Left ventricle myocardium inferior (tissue), 1 donor: ENCODE measurements at regions not wholly inside any gene's neighbourhood (a gene's known extent, or its start where the extent isn't known, plus 50 kb on each side); places are given as distances from the start of the nearest gene placed in this dataset.

Experiments used
- DNase-seq: peaks from one replicate; pipeline ENCODE4 v3.0.0-alpha.2; 2020
- H3K27ac ChIP-seq: fragments of 200-600 bp; replicated peaks from 2 replicates; pipeline ENCODE4 v1.8.0; 2021
- H3K27me3 ChIP-seq: fragments of 200-600 bp; 2 replicates; pipeline ENCODE4 v1.8.0; 2021; ENCODE audit warnings: low read depth
- H3K36me3 ChIP-seq: fragments of 200-600 bp; 2 replicates; pipeline ENCODE4 v1.8.0; 2021
- H3K4me1 ChIP-seq: fragments of 200-600 bp; 2 replicates; pipeline ENCODE4 v1.8.0; 2021
- H3K4me3 ChIP-seq: fragments of 200-600 bp; 2 replicates; pipeline ENCODE4 v1.8.0; 2021; ENCODE audit warnings: mild to moderate bottlenecking, moderate library complexity
- H3K9me3 ChIP-seq: fragments of 200-600 bp; replicated peaks from 2 replicates; pipeline ENCODE4 v1.8.0; 2021
- intact Hi-C: fragments of 100-400 bp; cut with micrococcal nuclease; formaldehyde crosslinking; loops from one replicate; pipeline ENCODE4 v1.11.0; 2022
- TF ChIP-seq, protein P1 (sequence below): fragments of 200-600 bp; IDR thresholded peaks from 2 replicates; pipeline ENCODE4 v1.8.0; 2021; ENCODE audit warnings: antibody characterized with exemption, mild to moderate bottlenecking, borderline replicate concordance
- donor health status: DM: no; HTN: yes; CAD: no; lungs with severe emphysema.

DNA sequence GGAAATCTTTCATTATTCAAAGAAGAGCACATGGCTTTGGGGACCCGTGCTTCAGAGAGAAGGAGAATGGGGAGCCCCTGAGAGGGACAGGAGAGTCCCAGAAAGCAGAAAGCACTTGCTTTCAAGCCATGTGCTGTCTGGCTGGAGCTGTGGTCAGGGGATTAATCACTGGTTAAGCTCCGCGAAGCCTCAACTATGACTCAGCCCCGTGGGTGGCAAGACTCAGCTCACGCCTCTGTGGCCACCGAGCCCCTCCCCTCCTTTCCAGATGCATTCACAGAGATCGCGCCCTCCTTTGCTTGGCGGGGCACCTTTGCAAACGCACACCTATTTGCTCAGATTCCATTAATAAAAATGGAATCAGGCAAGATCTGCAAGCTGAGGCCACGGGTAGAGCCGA is 202.9 kb upstream of the TCERG1L start:
- no peaks in the 10 kb centered on the region for H3K4me1 ChIP-seq
- H3K9me3 ChIP-seq: peaks cover 20% of the 10 kb centered on the region
- TF ChIP-seq, protein P1, sequence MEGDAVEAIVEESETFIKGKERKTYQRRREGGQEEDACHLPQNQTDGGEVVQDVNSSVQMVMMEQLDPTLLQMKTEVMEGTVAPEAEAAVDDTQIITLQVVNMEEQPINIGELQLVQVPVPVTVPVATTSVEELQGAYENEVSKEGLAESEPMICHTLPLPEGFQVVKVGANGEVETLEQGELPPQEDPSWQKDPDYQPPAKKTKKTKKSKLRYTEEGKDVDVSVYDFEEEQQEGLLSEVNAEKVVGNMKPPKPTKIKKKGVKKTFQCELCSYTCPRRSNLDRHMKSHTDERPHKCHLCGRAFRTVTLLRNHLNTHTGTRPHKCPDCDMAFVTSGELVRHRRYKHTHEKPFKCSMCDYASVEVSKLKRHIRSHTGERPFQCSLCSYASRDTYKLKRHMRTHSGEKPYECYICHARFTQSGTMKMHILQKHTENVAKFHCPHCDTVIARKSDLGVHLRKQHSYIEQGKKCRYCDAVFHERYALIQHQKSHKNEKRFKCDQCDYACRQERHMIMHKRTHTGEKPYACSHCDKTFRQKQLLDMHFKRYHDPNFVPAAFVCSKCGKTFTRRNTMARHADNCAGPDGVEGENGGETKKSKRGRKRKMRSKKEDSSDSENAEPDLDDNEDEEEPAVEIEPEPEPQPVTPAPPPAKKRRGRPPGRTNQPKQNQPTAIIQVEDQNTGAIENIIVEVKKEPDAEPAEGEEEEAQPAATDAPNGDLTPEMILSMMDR: no peak
- peaks cover 65% of the 10 kb centered on the region for H3K27me3 ChIP-seq
- no peak for DNase-seq
- no peaks in the 10 kb centered on the region for H3K36me3 ChIP-seq
- no peak overlapping the region for H3K4me3 ChIP-seq
- H3K27ac ChIP-seq: no peak overlapping the region
- intact Hi-C loops: no loop called here

DNA sequence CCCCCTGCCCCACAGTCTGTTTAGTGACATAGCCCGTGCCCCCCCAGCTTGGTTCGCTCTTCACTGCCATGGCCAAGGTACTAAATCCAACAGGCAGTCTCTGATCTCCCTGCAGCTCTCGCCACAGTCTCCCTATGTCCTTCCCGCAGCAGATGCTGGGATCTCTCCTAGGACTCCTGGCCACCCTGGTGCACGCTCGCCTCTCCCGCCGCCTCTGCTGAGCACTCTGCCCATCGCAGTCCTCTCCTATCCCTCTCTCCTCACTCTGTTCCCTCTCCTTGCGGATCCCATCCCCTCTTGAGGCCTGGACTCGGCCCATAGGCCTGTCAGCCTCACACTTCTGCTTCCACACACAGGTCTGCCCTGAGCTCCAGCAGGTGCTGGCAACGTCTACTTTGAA is 204.8 kb upstream of the TCERG1L start:
- no peak for DNase-seq
- H3K9me3 ChIP-seq: peaks cover 2% of the 10 kb centered on the region
- no peaks in the 10 kb centered on the region for H3K4me1 ChIP-seq
- H3K27me3 ChIP-seq: peaks cover 80% of the 10 kb centered on the region
- H3K27ac ChIP-seq: no peak overlapping the region
- H3K4me3 ChIP-seq: no peak overlapping the region
- no peaks in the 10 kb centered on the region for H3K36me3 ChIP-seq
- intact Hi-C loops: no loop called here
- TF ChIP-seq, protein P1: no peak

DNA sequence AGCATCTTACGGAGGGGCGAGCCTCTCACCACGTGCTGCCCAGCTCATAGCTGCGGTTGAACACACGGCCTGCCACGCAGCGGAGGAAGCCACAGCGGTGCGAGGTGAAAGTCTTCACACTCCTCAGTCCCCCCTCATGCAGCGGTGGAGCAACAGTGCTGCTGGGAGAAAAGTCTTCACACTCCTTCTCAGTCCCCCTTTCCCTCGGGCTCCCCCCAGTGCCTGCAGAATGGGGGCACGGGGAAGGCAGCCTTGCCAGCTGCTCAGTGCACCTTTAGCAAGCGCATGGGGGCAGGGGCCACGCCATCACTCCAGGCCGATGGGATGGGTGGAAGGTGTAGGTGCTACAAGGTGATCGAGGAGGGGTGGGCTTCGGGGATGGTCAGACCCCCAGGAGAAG is 206.3 kb upstream of the TCERG1L start:
- no peak for DNase-seq
- TF ChIP-seq, protein P1: no peak
- no peaks in the 10 kb centered on the region for H3K36me3 ChIP-seq
- H3K4me1 ChIP-seq: no peaks in the 10 kb centered on the region
- peaks cover 80% of the 10 kb centered on the region for H3K27me3 ChIP-seq
- H3K9me3 ChIP-seq: no peaks in the 10 kb centered on the region
- intact Hi-C loops: no loop called here
- H3K4me3 ChIP-seq: no peak overlapping the region
- H3K27ac ChIP-seq: no peak overlapping the region

DNA sequence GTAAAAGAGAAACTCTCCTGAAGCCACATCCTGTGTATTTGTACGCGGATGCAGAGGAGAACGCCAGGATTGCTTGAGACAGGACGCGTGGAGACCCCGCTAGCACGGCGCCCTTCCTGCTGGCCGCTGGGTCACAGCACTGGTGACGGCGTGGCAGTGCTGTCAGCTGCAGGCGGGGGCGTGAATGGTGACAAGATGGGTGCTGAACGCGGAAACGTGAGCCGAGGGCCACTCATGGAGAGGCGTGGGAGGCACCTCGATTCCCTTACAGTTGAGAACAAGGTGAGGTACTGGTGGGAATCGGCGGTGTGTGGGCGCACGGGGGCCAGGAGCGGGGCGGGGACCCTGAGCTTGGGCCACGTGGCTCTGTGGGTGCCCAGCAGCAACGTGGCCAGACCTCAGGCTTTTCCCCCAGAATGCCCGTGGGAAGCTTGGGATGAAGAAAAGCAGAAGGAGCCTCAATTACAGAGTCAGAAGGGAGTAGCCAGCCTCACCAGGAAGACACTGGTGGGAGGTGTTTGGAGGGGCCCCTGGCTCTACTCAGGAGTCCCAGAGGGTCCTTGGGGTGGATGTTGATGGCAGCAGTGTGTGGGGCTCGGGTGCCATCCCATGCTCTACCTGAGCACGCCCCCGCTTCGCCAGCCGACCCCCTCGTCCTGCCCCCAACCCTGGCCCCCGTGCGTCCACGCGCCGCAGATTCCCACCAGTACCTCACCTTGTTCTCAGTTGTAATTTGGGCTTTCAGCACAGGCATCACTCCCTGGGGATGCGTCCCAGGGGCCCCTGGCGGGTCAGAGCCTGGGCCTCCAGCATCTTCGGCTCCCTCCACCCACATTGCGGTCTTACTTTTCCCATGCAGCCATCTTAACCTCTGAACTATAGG is 208.4 kb upstream of the TCERG1L start:
- Histone ChIP-seq H3K36me3 (no peaks in the 10 kb centered on the region), H3K4me1 (no peaks in the 10 kb centered on the region), H3K27ac (no peak overlapping the region), H3K9me3 (peaks cover 5% of the 10 kb centered on the region), H3K4me3 (no peak overlapping the region), H3K27me3 (peaks cover 65% of the 10 kb centered on the region)
- TF ChIP-seq, protein P1: no peak
- no peak for DNase-seq
- intact Hi-C loops: no loop called here

DNA sequence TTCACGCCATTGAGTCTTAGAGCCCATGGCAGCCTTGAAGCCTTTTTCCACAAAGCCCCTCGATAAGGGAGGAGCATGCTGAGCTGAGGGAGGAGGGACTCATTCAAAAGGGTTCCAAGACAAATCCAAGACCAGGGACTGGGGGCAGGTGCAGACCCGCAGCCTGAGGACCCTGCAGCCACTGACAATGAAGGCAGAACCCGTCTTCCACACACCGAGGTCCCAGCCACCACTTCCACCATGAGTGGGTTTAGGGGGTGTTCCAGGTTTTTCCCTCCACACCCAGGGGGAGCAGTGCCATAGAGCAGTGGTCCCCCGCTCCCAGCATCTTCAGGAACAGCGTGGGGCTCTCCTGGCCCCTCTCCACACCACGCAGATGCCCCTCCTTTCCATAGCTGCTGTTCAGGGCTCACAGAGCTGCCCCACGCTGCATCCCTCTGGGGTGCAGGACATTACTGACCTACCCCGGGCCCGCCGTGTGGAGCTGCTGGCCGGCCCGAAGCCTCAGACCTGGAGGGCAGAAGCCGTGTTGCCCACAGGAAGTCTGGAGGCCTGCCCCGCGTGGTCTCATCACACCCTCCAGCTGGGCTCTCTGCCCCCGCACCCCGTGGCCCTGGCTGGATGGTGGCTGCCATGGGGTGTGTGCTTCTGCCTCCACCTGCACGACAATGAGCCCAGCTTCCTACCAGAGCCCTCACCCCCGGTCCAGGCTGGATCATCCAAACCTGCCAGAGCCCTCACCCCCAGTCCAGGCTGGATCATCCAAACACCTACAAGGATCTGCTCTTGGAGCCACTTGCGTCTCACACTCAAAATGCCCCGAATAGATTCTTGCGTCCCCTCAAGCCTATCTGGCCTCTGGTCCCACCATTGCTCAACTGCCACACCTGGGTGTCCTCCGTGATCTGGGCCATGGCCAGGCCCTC is 220.0 kb upstream of the TCERG1L start:
- DNase-seq: no peak
- intact Hi-C loops: no loop called here
- no peaks in the 10 kb centered on the region for H3K4me1 ChIP-seq
- no peaks in the 10 kb centered on the region for H3K9me3 ChIP-seq
- H3K27me3 ChIP-seq: peaks cover 56% of the 10 kb centered on the region
- H3K27ac ChIP-seq: no peak overlapping the region
- H3K36me3 ChIP-seq: no peaks in the 10 kb centered on the region
- TF ChIP-seq, protein P1: no peak
- H3K4me3 ChIP-seq: no peak overlapping the region
